ENCODE measurements at regions not wholly inside any gene's neighbourhood (a gene's known extent, or its start where the extent isn't known, plus 50 kb on each side); places are given as distances from the start of the nearest gene placed in this dataset.

GRCh38 chr4:79638735-79639134 is 230.7 kb upstream of the GK2 start:
- TF ChIP-seq FOXK2 (IDR thresholded peaks at IDR 0.05) = no peak
- no peak for TF ChIP-seq ARNT (IDR thresholded peaks at IDR 0.05)
- no peak for TF ChIP-seq BHLHE40 (IDR thresholded peaks at IDR 0.05; ENCODE audit: borderline replicate concordance)
- TF ChIP-seq ZNF384 (IDR thresholded peaks at IDR 0.05) = no peak
- TF ChIP-seq NFRKB (IDR thresholded peaks at IDR 0.05) = no peak
- no peak for TF ChIP-seq TARDBP (IDR thresholded peaks at IDR 0.05)

Data from HEK293T (cell line).